Sigmoid colon (tissue), 6 donors: ENCODE measurements at regions not wholly inside any gene's neighbourhood (a gene's known extent, or its start where the extent isn't known, plus 50 kb on each side); places are given as distances from the start of the nearest gene placed in this dataset.

Source experiments
- DNase-seq: peaks from one replicate; pipeline ENCODE4 v3.0.0-alpha.2; 2019
- H3K27ac ChIP-seq, 4 donors: fragments of 200-600 bp; sonication (generic); one replicate each; pipeline ENCODE4 v1.5.1; 2016 to 2019; ENCODE audit warnings: mild to moderate bottlenecking in 1 of 4
- H3K27me3 ChIP-seq, 3 donors: fragments of 200-600 bp; sonication (generic); one replicate each; pipeline ENCODE4 v1.5.1; 2019; ENCODE audit warnings: mild to moderate bottlenecking in 1 of 3
- H3K36me3 ChIP-seq, 4 donors: fragments of 200-600 bp; sonication (generic); one replicate each; pipeline ENCODE4 v1.5.1; 2016 to 2019
- H3K4me1 ChIP-seq, 4 donors: fragments of 200-600 bp; sonication (generic); one replicate each; pipeline ENCODE4 v1.5.1; 2017 to 2019
- H3K4me3 ChIP-seq, 4 donors: fragments of 200-600 bp; sonication (generic); one replicate each; pipeline ENCODE4 v1.5.1; 2017 to 2019; ENCODE audit warnings: mild to moderate bottlenecking in 2 of 4, moderate library complexity in 1 of 4
- H3K9me3 ChIP-seq, 4 donors: fragments of 200-600 bp in 3 of 4; sonication (generic) in 3 of 4; one replicate each; pipeline versions ENCODE4 v1.5.1 to v1.6.1; 2013 to 2019
- CTCF ChIP-seq, 4 experiments: fragments of 450-650 bp in 3 of 4; fragments of 200-600 bp in 1 of 4; IDR thresholded peaks; one replicate each; pipeline ENCODE4 v1.5.1; 2016 to 2019; ENCODE audit warnings: antibody characterized with exemption in 4 of 4, mild to moderate bottlenecking in 3 of 4, moderate library complexity in 2 of 4
- EP300 ChIP-seq, 4 donors: sonication (generic); formaldehyde crosslinking; IDR thresholded peaks; one replicate each; pipeline ENCODE4 v1.6.1; 2017; ENCODE audit warnings: antibody characterized with exemption in 4 of 4
- POLR2A ChIP-seq, 2 donors: fragments of 450-650 bp; IDR thresholded peaks; one replicate each; pipeline ENCODE4 v1.6.1; 2016; ENCODE audit warnings: antibody characterized with exemption in 2 of 2, mild to moderate bottlenecking in 2 of 2, moderate library complexity in 2 of 2
- POLR2AphosphoS5 ChIP-seq, 4 donors: sonication (generic); formaldehyde crosslinking; IDR thresholded peaks; one replicate each; pipeline ENCODE4 v1.6.1; 2017; ENCODE audit warnings: antibody characterized with exemption in 4 of 4
- WGBS, 2 donors: extraction: QIAGEN DNeasy Blood & Tissue Kit; methylation state at CpG; one replicate each; pipeline ENCODE4 v1.1.7; 2013; 5-methylcytosine and 5-hydroxymethylcytosine counted together
- intact Hi-C: fragments of 100-400 bp; cut with DNase I; formaldehyde crosslinking; loops from one replicate; pipeline ENCODE4 v1.15.1; 2023
- donor health status: healthy with polysubstance abuse.
- donor health status: healthy.

GRCh38 chr2:63788071-63788470 lies 53.6 kb upstream of the UGP2 start:
- peaks cover 0 to 11% (median 5%) of the 10 kb centered on the region in 4 donors for H3K4me1 ChIP-seq
- H3K27me3 ChIP-seq = no peaks in the 10 kb centered on the region
- no peak overlapping the region for H3K4me3 ChIP-seq
- H3K36me3 ChIP-seq = no peaks in the 10 kb centered on the region
- TF ChIP-seq CTCF (IDR thresholded peaks at IDR 0.05) (no peak), POLR2A (IDR thresholded peaks at IDR 0.05) (no peak), POLR2AphosphoS5 (IDR thresholded peaks at IDR 0.05) (peak in 2 of 4 donors; percentile 60 to 62), EP300 (IDR thresholded peaks at IDR 0.05) (peak in 1 of 4 donors; percentile 83)
- H3K9me3 ChIP-seq = no peaks in the 10 kb centered on the region
- 83 to 85% methylated on average over 3 of the region's 3 CpGs for WGBS, 2 donors
- intact Hi-C loops = no loop called here
- DNase-seq = no peak
- no peak overlapping the region for H3K27ac ChIP-seq

- TF ChIP-seq POLR2AphosphoS5 (IDR thresholded peaks at IDR 0.05) (peak in 1 of 4 donors; percentile 20), EP300 (IDR thresholded peaks at IDR 0.05) (no peak), POLR2A (IDR thresholded peaks at IDR 0.05) (no peak), CTCF (IDR thresholded peaks at IDR 0.05) (no peak)
- intact Hi-C loops = no loop called here
- H3K27ac ChIP-seq = no peak overlapping the region
These were observed 52.2 kb upstream of the UGP2 start for GRCh38 chr2:63789338-63790020.

GRCh38 chr2:63790491-63790890 lies 51.2 kb upstream of the UGP2 start:
- TF ChIP-seq POLR2A (IDR thresholded peaks at IDR 0.05) (no peak), EP300 (IDR thresholded peaks at IDR 0.05) (no peak), POLR2AphosphoS5 (IDR thresholded peaks at IDR 0.05) (no peak), CTCF (IDR thresholded peaks at IDR 0.05) (no peak)
- 88 to 91% methylated on average over 2 of the region's 2 CpGs for WGBS, 2 donors
- Histone ChIP-seq H3K9me3 (no peaks in the 10 kb centered on the region), H3K4me3 (no peak overlapping the region), H3K27me3 (no peaks in the 10 kb centered on the region), H3K36me3 (no peaks in the 10 kb centered on the region), H3K4me1 (peaks cover 0 to 11% (median 5%) of the 10 kb centered on the region in 4 donors), H3K27ac (peak overlapping the region in 1 of 4 donors; percentile 24)
- no peak for DNase-seq
- intact Hi-C loops = no loop called here

More at GRCh38 chr2:63789338-63790020, 52.2 kb upstream of the UGP2 start:
- Histone ChIP-seq H3K4me3 (no peak overlapping the region), H3K9me3 (no peaks in the 10 kb centered on the region), H3K36me3 (no peaks in the 10 kb centered on the region), H3K27me3 (no peaks in the 10 kb centered on the region), H3K4me1 (peaks cover 0 to 11% (median 5%) of the 10 kb centered on the region in 4 donors)
- DNase-seq = no peak
- WGBS, 2 donors = 91 to 97% methylated on average over 5 of the region's 5 CpGs

- no peaks in the 10 kb centered on the region for H3K36me3 ChIP-seq
- no peak for DNase-seq
- intact Hi-C loops = no loop called here
- no peaks in the 10 kb centered on the region for H3K27me3 ChIP-seq
- TF ChIP-seq POLR2AphosphoS5 (IDR thresholded peaks at IDR 0.05) = peak in 2 of 4 donors; percentile 12 to 48
- TF ChIP-seq POLR2A (IDR thresholded peaks at IDR 0.05) = no peak
- H3K9me3 ChIP-seq = no peaks in the 10 kb centered on the region
- peaks cover 0 to 11% (median 5%) of the 10 kb centered on the region in 4 donors for H3K4me1 ChIP-seq
- H3K4me3 ChIP-seq = no peak overlapping the region
- 49 to 56% methylated on average over 1 of the region's 1 CpG for WGBS, 2 donors
- H3K27ac ChIP-seq = no peak overlapping the region
These were observed 50.8 kb upstream of the UGP2 start for GRCh38 chr2:63790906-63791305.

GRCh38 chr2:63791387-63791786 lies 50.3 kb upstream of the UGP2 start:
- no peak overlapping the region for H3K27ac ChIP-seq
- H3K4me3 ChIP-seq = no peak overlapping the region
- 86 to 96% methylated on average over 1 of the region's 1 CpG for WGBS, 2 donors
- intact Hi-C loops = no loop called here
- DNase-seq = no peak
- H3K27me3 ChIP-seq = no peaks in the 10 kb centered on the region
- H3K4me1 ChIP-seq = peaks cover 0 to 11% (median 5%) of the 10 kb centered on the region in 4 donors
- H3K9me3 ChIP-seq = no peaks in the 10 kb centered on the region
- H3K36me3 ChIP-seq = no peaks in the 10 kb centered on the region
- TF ChIP-seq CTCF (IDR thresholded peaks at IDR 0.05) (no peak), POLR2A (IDR thresholded peaks at IDR 0.05) (no peak), POLR2AphosphoS5 (IDR thresholded peaks at IDR 0.05) (no peak), EP300 (IDR thresholded peaks at IDR 0.05) (no peak)
